CD4-positive, alpha-beta T cell (primary cell): ENCODE measurements at regions not wholly inside any gene's neighbourhood (a gene's known extent, or its start where the extent isn't known, plus 50 kb on each side); places are given as distances from the start of the nearest gene placed in this dataset.

Experiments
- ATAC-seq: fragments of 200-7000 bp; cut with Tn5 transposase; one replicate; pipeline ENCODE4 v1.10.0; 2022; ENCODE audit warnings: mild to moderate bottlenecking; ENCODE audit not compliant: poor library complexity
- CTCF ChIA-PET: fragments of 350-600 bp; sonication (Branson Sonifier 250); formaldehyde crosslinking; loops from one replicate; lab custom pipeline; 2021; ENCODE audit warnings: antibody characterized with exemption, inconsistent platforms; lab: Charles Lee
- POLR2A ChIA-PET: fragments of 350-600 bp; sonication (Branson Sonifier 250); formaldehyde crosslinking; loops from one replicate; lab custom pipeline; 2021; ENCODE audit warnings: antibody characterized with exemption, inconsistent platforms; lab: Charles Lee
- DNase-seq, 14 experiments: peaks; one replicate each; pipeline ENCODE4 v3.0.0-alpha.2; 2013 to 2020; ENCODE audit warnings: mixed read lengths in 2 of 14
- H3K27ac ChIP-seq, 2 donors: one replicate each; pipeline versions ENCODE4 v1.5.1 to v1.7.0; 2013; ENCODE audit warnings: low read length in 2 of 2, low read depth in 1 of 2, mild to moderate bottlenecking in 1 of 2
- H3K27me3 ChIP-seq, 2 experiments: 1 replicate in 1 of 2; 2 replicates in 1 of 2; pipeline versions ENCODE4 v1.6.1 to v1.7.0; 2013; ENCODE audit warnings: low read length in 2 of 2, control low read depth in 1 of 2, mild to moderate bottlenecking in 1 of 2, moderate library complexity in 1 of 2; ENCODE audit not compliant: insufficient read depth in 2 of 2, control insufficient read depth in 1 of 2
- H3K36me3 ChIP-seq: one replicate; pipeline ENCODE4 v1.6.1; 2013; ENCODE audit warnings: low read length, control low read depth; ENCODE audit not compliant: insufficient read depth
- H3K4me1 ChIP-seq: one replicate; pipeline ENCODE4 v1.6.1; 2013; ENCODE audit warnings: low read length, control low read depth; ENCODE audit not compliant: insufficient read depth
- H3K4me3 ChIP-seq: one replicate; pipeline ENCODE4 v1.5.1; 2013; ENCODE audit warnings: mild to moderate bottlenecking, low read length, moderate library complexity
- H3K9me3 ChIP-seq, 2 experiments: 1 replicate in 1 of 2; 2 replicates in 1 of 2; pipeline versions ENCODE4 v1.6.1 to v1.7.0; 2013; ENCODE audit warnings: low read length in 2 of 2, mild to moderate bottlenecking in 2 of 2, control low read depth in 1 of 2, moderate library complexity in 1 of 2; ENCODE audit not compliant: control insufficient read depth in 1 of 2, insufficient read depth in 1 of 2
- H3K27ac Mint-ChIP-seq: one replicate; pipeline ENCODE4 v1.8.0; 2020; ENCODE audit warnings: mixed read lengths
- H3K27me3 Mint-ChIP-seq: one replicate; pipeline ENCODE4 v1.8.0; 2021; ENCODE audit warnings: mixed read lengths
- H3K36me3 Mint-ChIP-seq: one replicate; pipeline ENCODE4 v1.8.0; 2021; ENCODE audit warnings: low read depth, mixed read lengths
- H3K4me1 Mint-ChIP-seq: one replicate; pipeline ENCODE4 v1.8.0; 2021; ENCODE audit warnings: low read depth, mixed read lengths
- H3K4me3 Mint-ChIP-seq: one replicate; pipeline ENCODE4 v1.8.0; 2020; ENCODE audit warnings: mild to moderate bottlenecking, mixed read lengths
- H3K9me3 Mint-ChIP-seq: one replicate; pipeline ENCODE4 v1.8.0; 2020; ENCODE audit warnings: mixed read lengths
- CTCF ChIP-seq: fragments of 200-600 bp; IDR thresholded peaks from one replicate; pipeline ENCODE4 v1.8.0; 2022; ENCODE audit warnings: antibody characterized with exemption, mild to moderate bottlenecking
- intact Hi-C, 2 experiments: fragments of 100-400 bp; cut with DNase I in 1 of 2; cut with micrococcal nuclease in 1 of 2; formaldehyde crosslinking; loops; one replicate each; pipeline versions ENCODE4 v1.15.1 to v1.9.0; 2023 to 2025; cut with DNase I, micrococcal nuclease
- microRNA-seq: library from miRNA; unstranded; fragments of <30 nt; microRNA quantifications from one replicate; pipeline ENCODE4 v1.2.0, GENCODE V29; 2021; ENCODE audit warnings: borderline microRNAs expressed, borderline replicate concordance

- no peak for TF ChIP-seq CTCF
- no peak overlapping the region for H3K4me3 ChIP-seq
Measured at GRCh38 chrX:108811891-108812290, 75.5 kb upstream of the IRS4 start.

GRCh38 chrX:108795240-108795639 is 58.9 kb upstream of the IRS4 start:
- Mint-ChIP-seq H3K9me3 (peaks cover 2% of the 10 kb centered on the region), H3K27me3 (no peaks in the 10 kb centered on the region), H3K4me3 (no peak overlapping the region), H3K27ac (no peak overlapping the region), H3K4me1 (no peaks in the 10 kb centered on the region), H3K36me3 (no peaks in the 10 kb centered on the region)
- no peaks in the 10 kb centered on the region for H3K27me3 ChIP-seq
- ChIA-PET POLR2A (no interaction called here), CTCF (no interaction called here)
- TF ChIP-seq CTCF, result no peak
- no peak for ATAC-seq
- H3K27ac ChIP-seq, result no peak overlapping the region
- H3K9me3 ChIP-seq, result no peaks in the 10 kb centered on the region
- H3K4me1 ChIP-seq, result no peaks in the 10 kb centered on the region
- DNase-seq, result no peak
- intact Hi-C loops, result no loop called here
- H3K4me3 ChIP-seq, result no peak overlapping the region
- H3K36me3 ChIP-seq, result no peaks in the 10 kb centered on the region

More at GRCh38 chrX:108811891-108812290, 75.5 kb upstream of the IRS4 start:
- Histone ChIP-seq H3K27me3 (no peaks in the 10 kb centered on the region), H3K4me1 (no peaks in the 10 kb centered on the region), H3K36me3 (no peaks in the 10 kb centered on the region), H3K27ac (no peak overlapping the region), H3K9me3 (no peaks in the 10 kb centered on the region)
- H3K4me1 Mint-ChIP-seq, result no peaks in the 10 kb centered on the region
- no peak overlapping the region for H3K27ac Mint-ChIP-seq
- intact Hi-C loops, result no loop called here
- ChIA-PET CTCF (no interaction called here), POLR2A (no interaction called here)
- no peaks in the 10 kb centered on the region for H3K36me3 Mint-ChIP-seq
- no peak for DNase-seq
- peaks cover 2% of the 10 kb centered on the region for H3K9me3 Mint-ChIP-seq
- H3K27me3 Mint-ChIP-seq, result no peaks in the 10 kb centered on the region
- H3K4me3 Mint-ChIP-seq, result no peak overlapping the region
- no peak for ATAC-seq

Small RNAs in the stretch of these regions (microRNA-seq; reads per million reads assigned to microRNA genes)
- gene MIR6087, result 0.81 reads per million
